ENCODE measurements at regions not wholly inside any gene's neighbourhood (a gene's known extent, or its start where the extent isn't known, plus 50 kb on each side); places are given as distances from the start of the nearest gene placed in this dataset.
"Not testable (repeated sequence)": the region's sequence is repeated elsewhere in the genome, so short reads cannot be mapped to it uniquely, and the experiment has no call there.

- no peak for DNase-seq (ENCODE audit: low read depth, low spot score)
- H3K27me3 ChIP-seq (ENCODE audit: control insufficient read depth, insufficient read depth, low read length), result no peaks in the 10 kb centered on the region
- TF ChIP-seq CTCF (IDR thresholded peaks at IDR 0.05; ENCODE audit: low read depth, low read length), result no peak
- no peak overlapping the region for H3K27ac ChIP-seq (ENCODE audit: low read depth, low read length)
- no peak overlapping the region for H3K4me3 ChIP-seq (ENCODE audit: low read depth, low read length)
- POLR2A ChIA-PET, result no interaction called here
- CTCF ChIA-PET, result interaction anchor here (1.2 kb wide), 1 partner anchor 167 kb away, joined by 3 read pairs; the partner anchor contains the start of gene BBS10
- H3K9me3 ChIP-seq (ENCODE audit: control insufficient read depth, insufficient read depth, low read length), result no peaks in the 10 kb centered on the region
Measured at GRCh38 chr12:76180401-76181277, 96.2 kb upstream of the NAP1L1 start.

- POLR2A ChIA-PET, result no interaction called here
- no peak for TF ChIP-seq CTCF (IDR thresholded peaks at IDR 0.05; ENCODE audit: low read depth, low read length)
- Histone ChIP-seq H3K27ac (ENCODE audit: low read depth, low read length) (no peak overlapping the region), H3K9me3 (ENCODE audit: control insufficient read depth, insufficient read depth, low read length) (no peaks in the 10 kb centered on the region), H3K27me3 (ENCODE audit: control insufficient read depth, insufficient read depth, low read length) (no peaks in the 10 kb centered on the region), H3K4me3 (ENCODE audit: low read depth, low read length) (no peak overlapping the region)
- CTCF ChIA-PET, result no interaction called here
- DNase-seq (ENCODE audit: low read depth, low spot score), result no peak
Measured at GRCh38 chr12:76178452-76178851, 94.0 kb upstream of the NAP1L1 start.

- TF ChIP-seq CTCF (IDR thresholded peaks at IDR 0.05; ENCODE audit: low read depth, low read length), result no peak
- Histone ChIP-seq H3K27ac (ENCODE audit: low read depth, low read length) (no peak overlapping the region), H3K27me3 (ENCODE audit: control insufficient read depth, insufficient read depth, low read length) (no peaks in the 10 kb centered on the region), H3K4me3 (ENCODE audit: low read depth, low read length) (no peak overlapping the region), H3K9me3 (ENCODE audit: control insufficient read depth, insufficient read depth, low read length) (no peaks in the 10 kb centered on the region)
- CTCF ChIA-PET, result no interaction called here
- POLR2A ChIA-PET, result no interaction called here
- DNase-seq (ENCODE audit: low read depth, low spot score), result no peak
Measured at GRCh38 chr12:76177821-76178220, 93.3 kb upstream of the NAP1L1 start.

GRCh38 chr12:76176940-76177339 lies 92.5 kb upstream of the NAP1L1 start:
- no peaks in the 10 kb centered on the region for H3K27me3 ChIP-seq (ENCODE audit: control insufficient read depth, insufficient read depth, low read length)
- no peak for TF ChIP-seq CTCF (IDR thresholded peaks at IDR 0.05; ENCODE audit: low read depth, low read length)
- CTCF ChIA-PET, result interaction anchor here (0.7 kb wide), 1 partner anchor 10 kb away, joined by 3 read pairs; no protein-coding TSS in a partner anchor
- no peak overlapping the region for H3K4me3 ChIP-seq (ENCODE audit: low read depth, low read length)
- DNase-seq (ENCODE audit: low read depth, low spot score), result no peak
- no peaks in the 10 kb centered on the region for H3K9me3 ChIP-seq (ENCODE audit: control insufficient read depth, insufficient read depth, low read length)
- no peak overlapping the region for H3K27ac ChIP-seq (ENCODE audit: low read depth, low read length)
- POLR2A ChIA-PET, result no interaction called here

- H3K27me3 ChIP-seq (ENCODE audit: control insufficient read depth, insufficient read depth, low read length); DNase-seq (ENCODE audit: low read depth, low spot score); H3K4me3 ChIP-seq (ENCODE audit: low read depth, low read length); H3K27ac ChIP-seq (ENCODE audit: low read depth, low read length); H3K9me3 ChIP-seq (ENCODE audit: control insufficient read depth, insufficient read depth, low read length): not testable (repeated sequence)
- POLR2A ChIA-PET, result interaction anchor here (0.5 to 0.6 kb wide), 2 partner anchors 50 to 200 kb away, joined by 4 read pairs; no protein-coding TSS in a partner anchor
- CTCF ChIA-PET, result interaction anchor here (0.7 kb wide), 1 partner anchor 9 kb away, joined by 3 read pairs; no protein-coding TSS in a partner anchor
Measured at GRCh38 chr12:76175946-76176345, 91.5 kb upstream of the NAP1L1 start.

Measured in AG04450 (cell line).